ENCODE measurements at regions not wholly inside any gene's neighbourhood (a gene's known extent, or its start where the extent isn't known, plus 50 kb on each side); places are given as distances from the start of the nearest gene placed in this dataset.
"Not testable (repeated sequence)": the region's sequence is repeated elsewhere in the genome, so short reads cannot be mapped to it uniquely, and the experiment has no call there.

DNA sequence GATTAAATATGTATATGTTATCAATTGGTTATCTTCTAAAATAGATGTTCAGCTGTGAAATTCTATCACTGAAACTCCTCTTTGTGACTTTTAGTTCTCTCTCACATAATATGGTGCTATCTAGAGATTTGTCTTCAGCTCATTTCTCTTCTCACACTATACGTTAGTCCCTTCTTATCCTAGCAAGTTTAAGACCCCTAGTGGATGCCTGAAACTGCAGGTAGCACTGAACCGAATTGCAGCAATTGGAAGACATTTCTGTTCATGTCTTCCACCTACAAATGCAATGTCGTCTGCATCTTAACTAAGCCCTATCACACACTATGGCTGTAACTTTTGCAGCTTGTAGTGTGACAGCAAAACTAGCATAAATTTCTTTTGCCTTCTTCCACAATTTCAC, 442.7 kb upstream of the POM121L12 start:
- no peak overlapping the region for H3K27ac Mint-ChIP-seq
- Histone ChIP-seq H3K9ac (no peak overlapping the region), H2AFZ (replicated peaks) (no peak overlapping the region), H3F3A (ENCODE audit: low read depth) (no peaks in the 10 kb centered on the region), H3K4me1 (no peaks in the 10 kb centered on the region), H3K9me3 (ENCODE audit: low read depth) (peaks cover 14% of the 10 kb centered on the region), H3K36me3 (no peaks in the 10 kb centered on the region), H3K4me3 (no peak overlapping the region), H3K79me2 (ENCODE audit: low read depth) (no peaks in the 10 kb centered on the region), H3K27me3 (no peaks in the 10 kb centered on the region), H3K4me2 (no peak overlapping the region), H3K27ac (no peak overlapping the region), H4K20me1 (ENCODE audit: low read depth) (no peaks in the 10 kb centered on the region)
- H3K4me3 Mint-ChIP-seq = no peak overlapping the region
- no peak for DNase-seq (ENCODE audit: low spot score)
- H3K27me3 Mint-ChIP-seq (ENCODE audit: insufficient read depth, low read depth) = peaks cover 4% of the 10 kb centered on the region
- peaks cover 19% of the 10 kb centered on the region for H3K9me3 Mint-ChIP-seq
- TF ChIP-seq EZH2 (IDR thresholded peaks at IDR 0.05) (no peak), EZH2phosphoT487 (IDR thresholded peaks at IDR 0.05) (no peak)
- TF ChIP-seq, protein P1, sequence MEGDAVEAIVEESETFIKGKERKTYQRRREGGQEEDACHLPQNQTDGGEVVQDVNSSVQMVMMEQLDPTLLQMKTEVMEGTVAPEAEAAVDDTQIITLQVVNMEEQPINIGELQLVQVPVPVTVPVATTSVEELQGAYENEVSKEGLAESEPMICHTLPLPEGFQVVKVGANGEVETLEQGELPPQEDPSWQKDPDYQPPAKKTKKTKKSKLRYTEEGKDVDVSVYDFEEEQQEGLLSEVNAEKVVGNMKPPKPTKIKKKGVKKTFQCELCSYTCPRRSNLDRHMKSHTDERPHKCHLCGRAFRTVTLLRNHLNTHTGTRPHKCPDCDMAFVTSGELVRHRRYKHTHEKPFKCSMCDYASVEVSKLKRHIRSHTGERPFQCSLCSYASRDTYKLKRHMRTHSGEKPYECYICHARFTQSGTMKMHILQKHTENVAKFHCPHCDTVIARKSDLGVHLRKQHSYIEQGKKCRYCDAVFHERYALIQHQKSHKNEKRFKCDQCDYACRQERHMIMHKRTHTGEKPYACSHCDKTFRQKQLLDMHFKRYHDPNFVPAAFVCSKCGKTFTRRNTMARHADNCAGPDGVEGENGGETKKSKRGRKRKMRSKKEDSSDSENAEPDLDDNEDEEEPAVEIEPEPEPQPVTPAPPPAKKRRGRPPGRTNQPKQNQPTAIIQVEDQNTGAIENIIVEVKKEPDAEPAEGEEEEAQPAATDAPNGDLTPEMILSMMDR (IDR thresholded peaks at IDR 0.05) = peak; percentile 24
- peaks cover 3% of the 10 kb centered on the region for H3K36me3 Mint-ChIP-seq
- peaks cover 6% of the 10 kb centered on the region for H3K4me1 Mint-ChIP-seq

DNA sequence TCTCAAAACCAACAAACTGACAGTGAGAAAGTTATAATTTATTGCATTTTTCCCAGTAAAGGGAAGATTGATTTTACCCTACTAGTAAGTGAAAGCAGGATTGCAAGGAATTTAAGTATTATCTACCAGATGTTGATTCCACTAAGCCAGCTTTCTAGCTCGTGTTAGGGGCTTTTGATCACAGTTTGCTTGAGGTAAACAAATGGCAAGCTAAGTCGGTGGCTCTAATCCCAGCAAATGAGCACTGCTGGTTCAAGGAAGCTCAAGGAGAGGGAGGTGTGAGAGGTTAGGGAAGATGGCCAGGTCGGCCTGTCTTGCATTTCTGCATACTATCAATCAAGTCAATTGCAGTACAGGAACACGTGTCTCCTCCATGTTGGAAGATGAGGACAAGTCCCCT, 448.7 kb upstream of the POM121L12 start:
- Mint-ChIP-seq H3K4me3 (no peak overlapping the region), H3K27ac (no peak overlapping the region), H3K36me3 (no peaks in the 10 kb centered on the region), H3K27me3 (ENCODE audit: insufficient read depth, low read depth) (peaks cover 6% of the 10 kb centered on the region), H3K4me1 (peaks cover 18% of the 10 kb centered on the region), H3K9me3 (peaks cover 13% of the 10 kb centered on the region)
- H3K27ac ChIP-seq = no peak overlapping the region
- no peaks in the 10 kb centered on the region for H3K9me3 ChIP-seq (ENCODE audit: low read depth)
- H3K4me3 ChIP-seq = no peak overlapping the region
- H3K27me3 ChIP-seq = no peaks in the 10 kb centered on the region
- H2AFZ ChIP-seq (replicated peaks) = no peak overlapping the region
- no peaks in the 10 kb centered on the region for H3K79me2 ChIP-seq (ENCODE audit: low read depth)
- peak overlapping the region; percentile 51 for H3K4me2 ChIP-seq
- H3K4me1 ChIP-seq = peaks cover 9% of the 10 kb centered on the region
- peak; percentile 71 for DNase-seq (ENCODE audit: low spot score)
- TF ChIP-seq EZH2phosphoT487 (IDR thresholded peaks at IDR 0.05) = no peak
- TF ChIP-seq EZH2 (IDR thresholded peaks at IDR 0.05) = no peak
- TF ChIP-seq, protein P1 (IDR thresholded peaks at IDR 0.05) = no peak
- no peaks in the 10 kb centered on the region for H4K20me1 ChIP-seq (ENCODE audit: low read depth)
- H3F3A ChIP-seq (ENCODE audit: low read depth) = no peaks in the 10 kb centered on the region
- H3K9ac ChIP-seq = no peak overlapping the region
- no peaks in the 10 kb centered on the region for H3K36me3 ChIP-seq

DNA sequence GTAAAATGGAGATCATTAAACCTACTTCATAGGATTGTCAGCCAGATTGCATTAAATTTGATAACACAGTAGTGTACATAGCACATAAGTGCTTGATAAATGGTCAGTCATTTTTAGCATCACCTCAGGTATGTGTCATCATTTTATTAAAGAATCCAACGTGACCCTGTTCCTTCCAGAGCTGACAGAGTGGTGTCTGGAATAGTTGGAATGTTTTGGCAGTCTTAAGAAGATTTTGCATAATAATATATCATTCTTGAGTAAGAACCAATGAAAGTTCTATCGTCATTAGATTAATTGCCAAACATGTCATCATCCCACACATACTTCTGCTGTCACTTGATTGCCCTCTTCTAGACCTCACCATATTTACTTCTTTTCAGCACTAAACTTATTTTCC, 451.4 kb upstream of the POM121L12 start:
- Mint-ChIP-seq H3K27me3 (ENCODE audit: insufficient read depth, low read depth) (peaks cover 9% of the 10 kb centered on the region), H3K36me3 (no peaks in the 10 kb centered on the region), H3K4me1 (peaks cover 18% of the 10 kb centered on the region), H3K4me3 (no peak overlapping the region), H3K9me3 (peaks cover 21% of the 10 kb centered on the region), H3K27ac (no peak overlapping the region)
- Histone ChIP-seq H4K20me1 (ENCODE audit: low read depth) (no peaks in the 10 kb centered on the region), H3K27ac (no peak overlapping the region), H3K36me3 (no peaks in the 10 kb centered on the region), H3K9ac (no peak overlapping the region), H3K4me2 (no peak overlapping the region), H3K79me2 (ENCODE audit: low read depth) (no peaks in the 10 kb centered on the region), H3K27me3 (no peaks in the 10 kb centered on the region), H3K4me1 (peaks cover 9% of the 10 kb centered on the region), H2AFZ (replicated peaks) (no peak overlapping the region), H3K9me3 (ENCODE audit: low read depth) (no peaks in the 10 kb centered on the region), H3F3A (ENCODE audit: low read depth) (no peaks in the 10 kb centered on the region), H3K4me3 (no peak overlapping the region)
- TF ChIP-seq, protein P1 (IDR thresholded peaks at IDR 0.05) = no peak
- TF ChIP-seq EZH2phosphoT487 (IDR thresholded peaks at IDR 0.05) = no peak
- no peak for DNase-seq (ENCODE audit: low spot score)

DNA sequence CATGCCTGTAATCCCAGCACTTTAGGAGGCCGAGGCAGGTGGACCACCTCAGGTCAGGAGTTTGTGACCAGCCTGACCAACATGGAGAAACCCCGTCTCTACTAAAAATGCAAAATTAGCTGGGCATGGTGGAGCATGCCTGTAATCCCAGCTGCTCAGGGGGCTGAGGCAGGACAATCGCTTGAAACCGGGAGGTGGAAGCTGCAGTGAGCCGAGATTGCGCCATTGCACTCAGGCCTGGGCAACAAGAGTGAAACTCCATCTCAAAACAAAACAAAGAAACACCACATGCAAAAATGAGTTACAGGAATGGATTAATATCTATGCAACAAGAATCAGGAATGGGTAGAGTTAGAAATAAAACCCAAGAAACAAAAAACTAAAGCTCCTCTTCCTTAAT, 462.3 kb upstream of the POM121L12 start:
- not testable (repeated sequence) for H3K4me1 Mint-ChIP-seq

More for the DNA sequence above, 462.3 kb upstream of the POM121L12 start:
- not testable (repeated sequence) for H3K4me3 ChIP-seq; H3K36me3 ChIP-seq; H3K27me3 ChIP-seq; H3F3A ChIP-seq (ENCODE audit: low read depth); H3K27me3 Mint-ChIP-seq (ENCODE audit: insufficient read depth, low read depth); H3K4me3 Mint-ChIP-seq; H3K9ac ChIP-seq; H3K79me2 ChIP-seq (ENCODE audit: low read depth); H3K4me1 ChIP-seq; H3K4me2 ChIP-seq; H3K36me3 Mint-ChIP-seq; H3K27ac ChIP-seq; H3K9me3 ChIP-seq (ENCODE audit: low read depth); H2AFZ ChIP-seq (replicated peaks); H4K20me1 ChIP-seq (ENCODE audit: low read depth); H3K27ac Mint-ChIP-seq; DNase-seq (ENCODE audit: low spot score); H3K9me3 Mint-ChIP-seq

All from neural progenitor cell (in vitro differentiated cells).